ENCODE measurements at regions not wholly inside any gene's neighbourhood (a gene's known extent, or its start where the extent isn't known, plus 50 kb on each side); places are given as distances from the start of the nearest gene placed in this dataset.

DNA sequence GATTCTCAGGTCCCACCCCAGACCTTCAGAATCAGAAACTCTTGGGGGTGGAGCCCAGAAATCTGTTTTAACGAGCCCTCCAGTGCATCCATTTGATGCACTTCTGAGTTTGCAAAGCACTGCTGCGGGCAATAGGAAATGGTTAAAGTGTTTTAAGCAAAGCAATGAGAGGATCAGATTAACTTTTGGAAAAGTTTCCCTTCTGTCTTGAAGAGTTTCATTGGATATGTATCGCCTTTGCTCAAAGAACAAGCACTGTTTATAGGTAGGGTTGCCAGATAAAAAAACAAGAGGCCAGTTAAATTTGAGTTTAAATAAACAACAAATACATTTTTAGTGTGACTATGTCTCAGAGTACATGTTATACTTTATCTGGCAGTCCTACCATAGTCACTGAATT lies 226.0 kb downstream of the BMP7 start:
- no peaks in the 10 kb centered on the region for H4K20me1 ChIP-seq (ENCODE audit: insufficient read depth, poor library complexity, severe bottlenecking)
- peaks cover 16% of the 10 kb centered on the region for H3K4me1 ChIP-seq (ENCODE audit: insufficient read depth)
- TF ChIP-seq EZH2phosphoT487 (IDR thresholded peaks at IDR 0.05; ENCODE audit: low read depth, severe bottlenecking, unreplicated experiment), result no peak
- no peak for TF ChIP-seq EZH2 (IDR thresholded peaks at IDR 0.05; ENCODE audit: borderline replicate concordance)
- TF ChIP-seq, protein P1, sequence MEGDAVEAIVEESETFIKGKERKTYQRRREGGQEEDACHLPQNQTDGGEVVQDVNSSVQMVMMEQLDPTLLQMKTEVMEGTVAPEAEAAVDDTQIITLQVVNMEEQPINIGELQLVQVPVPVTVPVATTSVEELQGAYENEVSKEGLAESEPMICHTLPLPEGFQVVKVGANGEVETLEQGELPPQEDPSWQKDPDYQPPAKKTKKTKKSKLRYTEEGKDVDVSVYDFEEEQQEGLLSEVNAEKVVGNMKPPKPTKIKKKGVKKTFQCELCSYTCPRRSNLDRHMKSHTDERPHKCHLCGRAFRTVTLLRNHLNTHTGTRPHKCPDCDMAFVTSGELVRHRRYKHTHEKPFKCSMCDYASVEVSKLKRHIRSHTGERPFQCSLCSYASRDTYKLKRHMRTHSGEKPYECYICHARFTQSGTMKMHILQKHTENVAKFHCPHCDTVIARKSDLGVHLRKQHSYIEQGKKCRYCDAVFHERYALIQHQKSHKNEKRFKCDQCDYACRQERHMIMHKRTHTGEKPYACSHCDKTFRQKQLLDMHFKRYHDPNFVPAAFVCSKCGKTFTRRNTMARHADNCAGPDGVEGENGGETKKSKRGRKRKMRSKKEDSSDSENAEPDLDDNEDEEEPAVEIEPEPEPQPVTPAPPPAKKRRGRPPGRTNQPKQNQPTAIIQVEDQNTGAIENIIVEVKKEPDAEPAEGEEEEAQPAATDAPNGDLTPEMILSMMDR (IDR thresholded peaks at IDR 0.05; ENCODE audit: poor library complexity), result no peak
- H3K9me2 ChIP-seq (replicated peaks; ENCODE audit: insufficient read depth), result no peaks in the 10 kb centered on the region
- no peak overlapping the region for H2AFZ ChIP-seq
- H3K9me3 ChIP-seq (ENCODE audit: low read depth), result no peaks in the 10 kb centered on the region
- H3K79me2 ChIP-seq, result no peaks in the 10 kb centered on the region
- DNase-seq (ENCODE audit: low spot score), result no peak
- no peaks in the 10 kb centered on the region for H3K36me3 ChIP-seq (replicated peaks; ENCODE audit: insufficient read depth, low read depth)
- H3K27me3 ChIP-seq, result no peaks in the 10 kb centered on the region
- H3K4me3 ChIP-seq, result no peak overlapping the region
- 59% methylated on average over 3 of the region's 3 CpGs for WGBS (ENCODE audit: low lambda C conversion rate, missing lambda C conversion rate)
- peak overlapping the region; percentile 56 for H3K27ac ChIP-seq
- peak overlapping the region; percentile 9 for H3K4me2 ChIP-seq

DNA sequence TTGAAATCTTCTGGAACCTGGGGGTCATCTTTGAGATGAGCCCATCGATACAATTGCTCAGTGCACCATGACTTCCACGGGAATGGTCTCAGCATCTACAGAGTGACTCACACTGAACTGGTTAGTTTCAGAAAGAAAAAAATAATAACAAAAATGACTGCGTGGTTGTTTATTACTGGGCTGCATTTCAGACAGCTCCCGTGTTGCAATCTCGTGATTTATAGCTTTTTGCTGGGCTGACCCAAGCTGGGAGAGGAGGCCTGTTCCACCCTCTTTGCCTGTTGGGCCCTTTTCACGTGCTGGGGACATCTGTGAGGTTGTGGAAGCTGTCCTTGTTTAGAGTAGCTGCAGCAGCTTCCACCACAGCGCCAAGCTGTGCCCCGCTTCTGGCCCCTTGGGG lies 225.5 kb downstream of the BMP7 start:
- Histone ChIP-seq H3K36me3 (replicated peaks; ENCODE audit: insufficient read depth, low read depth) (no peaks in the 10 kb centered on the region), H4K20me1 (ENCODE audit: insufficient read depth, poor library complexity, severe bottlenecking) (no peaks in the 10 kb centered on the region), H2AFZ (no peak overlapping the region), H3K4me1 (ENCODE audit: insufficient read depth) (peaks cover 16% of the 10 kb centered on the region), H3K79me2 (no peaks in the 10 kb centered on the region), H3K4me3 (no peak overlapping the region), H3K9me3 (ENCODE audit: low read depth) (no peaks in the 10 kb centered on the region), H3K4me2 (peak overlapping the region; percentile 9), H3K27me3 (no peaks in the 10 kb centered on the region), H3K9me2 (replicated peaks; ENCODE audit: insufficient read depth) (no peaks in the 10 kb centered on the region), H3K27ac (peak overlapping the region; percentile 56)
- WGBS (ENCODE audit: low lambda C conversion rate, missing lambda C conversion rate), result 57% methylated on average over 8 of the region's 8 CpGs
- peak; percentile 62 for DNase-seq (ENCODE audit: low spot score)
- TF ChIP-seq, protein P1 (IDR thresholded peaks at IDR 0.05; ENCODE audit: poor library complexity), result no peak
- TF ChIP-seq EZH2phosphoT487 (IDR thresholded peaks at IDR 0.05; ENCODE audit: low read depth, severe bottlenecking, unreplicated experiment) (no peak), EZH2 (IDR thresholded peaks at IDR 0.05; ENCODE audit: borderline replicate concordance) (no peak)

DNA sequence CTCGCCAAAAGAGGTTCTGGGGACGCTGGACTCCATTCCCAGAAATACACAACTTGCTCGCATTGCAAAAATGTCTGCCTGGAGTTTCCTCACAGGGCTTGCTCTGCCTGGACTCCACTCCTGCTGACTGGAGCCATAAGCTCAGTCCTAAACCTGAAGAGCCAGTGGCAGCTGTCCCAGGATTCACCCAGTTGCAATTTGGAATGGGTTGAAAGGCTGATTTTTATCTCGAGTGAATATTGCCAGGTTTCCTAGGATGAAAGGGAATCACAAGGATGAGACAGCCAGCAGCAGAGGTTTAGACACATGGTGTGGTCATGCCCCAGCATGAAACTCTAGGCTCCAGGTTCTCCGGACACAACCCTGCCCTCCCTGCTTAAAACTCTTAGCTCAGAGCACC lies 223.3 kb downstream of the BMP7 start:
- H3K4me3 ChIP-seq, result no peak overlapping the region
- H3K9me2 ChIP-seq (replicated peaks; ENCODE audit: insufficient read depth), result no peaks in the 10 kb centered on the region
- H3K4me1 ChIP-seq (ENCODE audit: insufficient read depth), result peaks cover 16% of the 10 kb centered on the region
- H4K20me1 ChIP-seq (ENCODE audit: insufficient read depth, poor library complexity, severe bottlenecking), result no peaks in the 10 kb centered on the region
- no peaks in the 10 kb centered on the region for H3K79me2 ChIP-seq
- no peaks in the 10 kb centered on the region for H3K36me3 ChIP-seq (replicated peaks; ENCODE audit: insufficient read depth, low read depth)
- no peak for TF ChIP-seq EZH2phosphoT487 (IDR thresholded peaks at IDR 0.05; ENCODE audit: low read depth, severe bottlenecking, unreplicated experiment)
- TF ChIP-seq EZH2 (IDR thresholded peaks at IDR 0.05; ENCODE audit: borderline replicate concordance), result no peak
- TF ChIP-seq, protein P1 (IDR thresholded peaks at IDR 0.05; ENCODE audit: poor library complexity), result no peak
- WGBS (ENCODE audit: low lambda C conversion rate, missing lambda C conversion rate), result 66% methylated on average over 5 of the region's 5 CpGs
- no peak overlapping the region for H2AFZ ChIP-seq
- H3K27ac ChIP-seq, result no peak overlapping the region
- no peak overlapping the region for H3K4me2 ChIP-seq
- DNase-seq (ENCODE audit: low spot score), result no peak
- no peaks in the 10 kb centered on the region for H3K27me3 ChIP-seq
- no peaks in the 10 kb centered on the region for H3K9me3 ChIP-seq (ENCODE audit: low read depth)
